K562 (cell line): ENCODE measurements at regions not wholly inside any gene's neighbourhood (a gene's known extent, or its start where the extent isn't known, plus 50 kb on each side); places are given as distances from the start of the nearest gene placed in this dataset.

Source experiments
- ATAC-seq: fragments of 200-7000 bp; cut with Tn5 transposase; 3 replicates; pipeline ENCODE4 v1.9.1; 2020; ENCODE audit warnings: moderate library complexity
- BruUV-seq: library from RNA; stranded (reverse); fragments of 400-500 nt; replicated peaks from 2 replicates; lab custom pipeline; 2021; lab: Mats Ljungman, UMichigan
- CTCF ChIA-PET: fragments of 300-600 bp; formaldehyde crosslinking; extraction: SDS; loops from one replicate; lab custom pipeline; 2021; ENCODE audit warnings: low intra/inter-chr PET ratio; lab: Yijun Ruan, JAX
- POLR2A ChIA-PET: fragments of 300-600, 350-650 bp; sonication (Branson Sonifier 250); formaldehyde crosslinking; extraction: SDS; loops from one replicate; lab custom pipeline; 2021; ENCODE audit warnings: antibody characterized with exemption, inconsistent platforms; lab: Yijun Ruan, JAX
- DNase-seq, 4 experiments: peaks; one replicate each; pipeline versions ENCODE4 v3.0.0 to v3.0.0-alpha.2; 2011 to 2018; ENCODE audit warnings: low spot score in 3 of 4, mixed read lengths in 3 of 4; ENCODE audit errors: extremely low read depth in 1 of 4
- FAIRE-seq: peaks from 2 replicates; lab custom pipeline; 2011; peaks lifted over from hg19 to GRCh38; lab: Jason Lieb, UNC
- H2AFZ ChIP-seq: 2 replicates; pipeline ENCODE4 v1.6.0; 2011; ENCODE audit warnings: low read depth, low read length, control low read depth, inconsistent platforms
- H3K27ac ChIP-seq: fragments of 200-600 bp; 3 replicates; pipeline ENCODE4 v1.8.0; 2011; ENCODE audit warnings: low read depth, mild to moderate bottlenecking, control low read depth, inconsistent platforms, low read length, moderate library complexity, mixed read lengths; ENCODE audit errors: extremely low read depth
- H3K27me3 ChIP-seq, 2 experiments: fragments of 300-600 bp in 1 of 2; 2 replicates in 1 of 2; 3 replicates in 1 of 2; pipeline versions ENCODE4 v1.6.0 to v1.8.0; 2011; ENCODE audit warnings: inconsistent platforms in 2 of 2, low read length in 2 of 2, mild to moderate bottlenecking in 1 of 2, mixed read lengths in 1 of 2, moderate library complexity in 1 of 2; ENCODE audit not compliant: control insufficient read depth in 2 of 2, insufficient read depth in 2 of 2
- H3K36me3 ChIP-seq: fragments of 300-600 bp; 3 replicates; pipeline ENCODE4 v1.8.0; 2011; ENCODE audit warnings: mild to moderate bottlenecking, low read length, inconsistent platforms; ENCODE audit not compliant: control insufficient read depth, insufficient read depth
- H3K4me1 ChIP-seq, 2 experiments: fragments of 200-600 bp in 1 of 2; replicated peaks in 1 of 2; 2 replicates in 1 of 2; 3 replicates in 1 of 2; pipeline versions ENCODE4 v1.5.1 to v1.8.0; 2011; ENCODE audit warnings: inconsistent platforms in 2 of 2, low read length in 2 of 2, mild to moderate bottlenecking in 1 of 2, mixed read lengths in 1 of 2, moderate library complexity in 1 of 2; ENCODE audit not compliant: control insufficient read depth in 2 of 2, insufficient read depth in 2 of 2
- H3K4me2 ChIP-seq: 2 replicates; pipeline ENCODE4 v1.6.1; 2011; ENCODE audit warnings: low read length, control low read depth, inconsistent platforms, mixed read lengths; ENCODE audit not compliant: insufficient read depth
- H3K4me3 ChIP-seq: fragments of 200-600 bp; sonication (generic), shearing (Covaris generic); 2 replicates; pipeline ENCODE4 v1.5.1; 2016; ENCODE audit warnings: control low read depth, inconsistent platforms
- H3K79me2 ChIP-seq: fragments of 200-600 bp; 3 replicates; pipeline ENCODE4 v1.8.0; 2011; ENCODE audit warnings: low read length, inconsistent platforms; ENCODE audit not compliant: control insufficient read depth, insufficient read depth
- H3K9ac ChIP-seq, 2 experiments: 2 replicates each; pipeline versions ENCODE4 v1.6.0 to v1.6.1; 2011; ENCODE audit warnings: low read depth in 2 of 2, low read length in 2 of 2, control low read depth in 1 of 2, inconsistent platforms in 1 of 2, mild to moderate bottlenecking in 1 of 2, mixed read lengths in 1 of 2; ENCODE audit not compliant: insufficient read depth in 1 of 2
- H3K9me1 ChIP-seq: one replicate; pipeline ENCODE4 v1.6.0; 2011; ENCODE audit warnings: inconsistent platforms, mild to moderate bottlenecking, low read length, moderate library complexity; ENCODE audit not compliant: control insufficient read depth, insufficient read depth
- H3K9me3 ChIP-seq: replicated peaks from 2 replicates; pipeline ENCODE4 v1.5.1; 2011; ENCODE audit warnings: low read depth, low read length, inconsistent platforms; ENCODE audit not compliant: control insufficient read depth, insufficient read depth
- H4K20me1 ChIP-seq: replicated peaks from 2 replicates; pipeline ENCODE4 v1.6.1; 2011; ENCODE audit warnings: low read length, inconsistent platforms, mixed read lengths; ENCODE audit not compliant: control insufficient read depth, insufficient read depth
- AFF4 ChIP-seq: sonication (generic); formaldehyde crosslinking; IDR thresholded peaks from 2 replicates; pipeline ENCODE4 v1.8.0; 2023; ENCODE audit warnings: mild to moderate bottlenecking, missing genetic modification reagents
- CCAR2 ChIP-seq: fragments of 200-400 bp; formaldehyde crosslinking; IDR thresholded peaks from 2 replicates; pipeline ENCODE4 v1.6.1; 2017; ENCODE audit warnings: mild to moderate bottlenecking, low read depth, low read length
- CREM ChIP-seq: IDR thresholded peaks from 2 replicates; pipeline ENCODE4 v1.6.1; 2014; ENCODE audit warnings: antibody characterized with exemption, low read depth
- HDGF ChIP-seq: fragments of 450-650 bp; IDR thresholded peaks from 2 replicates; pipeline ENCODE4 v1.6.1; 2016
- MEF2D ChIP-seq: conservative IDR thresholded peaks from 2 replicates; pipeline ENCODE4 v1.6.1; 2016; ENCODE audit warnings: low read depth, missing genetic modification characterization, missing compliant biosample characterization
- MITF ChIP-seq: IDR thresholded peaks from 2 replicates; pipeline ENCODE4 v1.6.1; 2014; ENCODE audit warnings: antibody characterized with exemption
- MTA3 ChIP-seq: fragments of 450-650 bp; formaldehyde crosslinking; IDR thresholded peaks from 2 replicates; pipeline ENCODE4 v1.6.1; 2017; ENCODE audit warnings: mild to moderate bottlenecking, borderline replicate concordance
- MXI1 ChIP-seq: IDR thresholded peaks from 2 replicates; pipeline ENCODE4 v1.6.1; 2011; ENCODE audit warnings: low read depth, mild to moderate bottlenecking, improper control_type of control experiment, low read length
- SMARCA4 ChIP-seq: fragments of 450-650 bp; IDR thresholded peaks from 2 replicates; pipeline ENCODE4 v1.6.1; 2016
- TAF1 ChIP-seq: IDR thresholded peaks from 2 replicates; pipeline ENCODE4 v1.6.1; 2011; ENCODE audit warnings: mild to moderate bottlenecking, low read length, moderate library complexity; ENCODE audit not compliant: insufficient read depth, control insufficient read depth, severe bottlenecking; ENCODE audit errors: extremely low read depth
- WGBS: fragments of 100-300 bp; shearing (Covaris generic); methylation state at CpG from one replicate; pipeline ENCODE4 v1.1.6; 2016; ENCODE audit warnings: low coverage, mixed read lengths; ENCODE audit not compliant: insufficient coverage; ENCODE audit errors: missing lambda C conversion rate; 5-methylcytosine and 5-hydroxymethylcytosine counted together
- in situ Hi-C: fragments of 300-500 bp; cut with MboI; formaldehyde crosslinking; loops from 4 replicates; pipeline ENCODE4 v1.15.0; 2018; ENCODE audit warnings: inconsistent platforms, mixed read lengths
- intact Hi-C: fragments of 100-400 bp; cut with micrococcal nuclease; formaldehyde crosslinking; loops from 2 replicates; pipeline ENCODE4 v1.14.2; 2022

- in situ Hi-C loops = no loop called here
- no peak overlapping the region for H3K4me2 ChIP-seq
- H3K4me1 ChIP-seq = no peaks in the 10 kb centered on the region
- 0% methylated on average over 8 of the region's 8 CpGs for WGBS
- no peaks in the 10 kb centered on the region for H3K9me3 ChIP-seq
- H4K20me1 ChIP-seq = no peaks in the 10 kb centered on the region
- H3K9me1 ChIP-seq = no peaks in the 10 kb centered on the region
- BruUV-seq = no TSS peak
- TF ChIP-seq TAF1 (no peak), MEF2D (tag) (no peak), MTA3 (no peak)
- FAIRE-seq = no peak
- H3K27ac ChIP-seq = no peak overlapping the region
- H3K79me2 ChIP-seq = no peaks in the 10 kb centered on the region
- CTCF ChIA-PET = no interaction called here
- DNase-seq = no peak
- no peak overlapping the region for H2AFZ ChIP-seq
- intact Hi-C loops = no loop called here
- H3K9ac ChIP-seq = no peak overlapping the region
- no peak for ATAC-seq
- H3K36me3 ChIP-seq = no peaks in the 10 kb centered on the region
- H3K27me3 ChIP-seq = no peaks in the 10 kb centered on the region
- POLR2A ChIA-PET = no interaction called here
- no peak overlapping the region for H3K4me3 ChIP-seq
Observed at GRCh38 chr7:46651561-46652088, 730.6 kb upstream of the IGFBP3 start.

- intact Hi-C loops = no loop called here
- in situ Hi-C loops = no loop called here
- no peak for ATAC-seq
Observed at GRCh38 chr7:46651070-46651469, 730.0 kb upstream of the IGFBP3 start.

More at GRCh38 chr7:46651070-46651469, 730.0 kb upstream of the IGFBP3 start:
- FAIRE-seq (no peak), DNase-seq (no peak)
- H3K27me3 ChIP-seq = no peaks in the 10 kb centered on the region
- no peak for TF ChIP-seq MXI1
- TF ChIP-seq MITF = no peak
- TF ChIP-seq HDGF = no peak
- TF ChIP-seq CREM = no peak
- TF ChIP-seq CCAR2 = no peak
- no peak for TF ChIP-seq AFF4
- no peak for TF ChIP-seq SMARCA4
- H3K9me3 ChIP-seq = no peaks in the 10 kb centered on the region
- no peak overlapping the region for H2AFZ ChIP-seq
- H3K9ac ChIP-seq = no peak overlapping the region
- no peak overlapping the region for H3K27ac ChIP-seq
- H3K4me1 ChIP-seq = no peaks in the 10 kb centered on the region
- H3K4me2 ChIP-seq = no peak overlapping the region
- H3K36me3 ChIP-seq = no peaks in the 10 kb centered on the region
- WGBS = 0% methylated on average over 2 of the region's 2 CpGs
- ChIA-PET CTCF (no interaction called here), POLR2A (no interaction called here)
- no peaks in the 10 kb centered on the region for H3K9me1 ChIP-seq
- BruUV-seq = no TSS peak
- no peaks in the 10 kb centered on the region for H4K20me1 ChIP-seq
- H3K79me2 ChIP-seq = no peaks in the 10 kb centered on the region
- H3K4me3 ChIP-seq = no peak overlapping the region
